Stimulated activated CD4-positive, alpha-beta T cell treated with anti-CD3 and anti-CD28 coated beads, Interleukin-4, amount 100 ng/mL, for 48 hours (primary cell): ENCODE measurements at regions not wholly inside any gene's neighbourhood (a gene's known extent, or its start where the extent isn't known, plus 50 kb on each side); places are given as distances from the start of the nearest gene placed in this dataset.
A peak's percentile ranks its signal among the peaks of the same experiment; 100 is the strongest.
"Not testable (repeated sequence)": the region's sequence is repeated elsewhere in the genome, so short reads cannot be mapped to it uniquely, and the experiment has no call there.

Experiments used
- DNase-seq, 2 donors: peaks; one replicate each; pipeline ENCODE4 v3.0.0-alpha.2; 2020; ENCODE audit warnings: low read depth in 2 of 2

- DNase-seq = no peak
Observed at GRCh38 chr12:131192951-131193350, 239.2 kb downstream of the ADGRD1 start.

- no peak for DNase-seq
Observed at GRCh38 chr12:131194166-131194565, 240.5 kb downstream of the ADGRD1 start.

DNA sequence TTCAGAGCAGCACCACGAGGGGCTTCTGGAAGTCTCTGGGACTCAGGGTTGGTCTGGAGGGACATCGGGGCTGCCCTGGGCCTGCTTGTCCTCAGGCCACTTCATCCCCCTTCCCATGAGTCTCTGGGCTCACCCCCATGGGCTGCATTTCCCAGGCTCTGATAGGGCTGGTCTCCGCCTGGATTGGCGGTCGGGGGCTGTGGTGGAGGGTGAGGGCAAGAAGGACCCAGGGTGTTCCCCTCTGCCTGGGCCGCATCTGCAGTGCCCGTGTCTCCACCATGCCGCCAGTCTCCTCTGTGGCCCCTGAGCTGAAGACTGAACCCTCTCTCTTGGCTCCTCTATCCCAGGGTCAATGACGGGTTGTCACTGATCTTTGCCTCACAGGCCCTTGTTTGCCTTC, 242.1 kb downstream of the ADGRD1 start:
- no peak for DNase-seq

- DNase-seq = no peak
Observed at GRCh38 chr12:131196220-131196619, 242.5 kb downstream of the ADGRD1 start.

DNA sequence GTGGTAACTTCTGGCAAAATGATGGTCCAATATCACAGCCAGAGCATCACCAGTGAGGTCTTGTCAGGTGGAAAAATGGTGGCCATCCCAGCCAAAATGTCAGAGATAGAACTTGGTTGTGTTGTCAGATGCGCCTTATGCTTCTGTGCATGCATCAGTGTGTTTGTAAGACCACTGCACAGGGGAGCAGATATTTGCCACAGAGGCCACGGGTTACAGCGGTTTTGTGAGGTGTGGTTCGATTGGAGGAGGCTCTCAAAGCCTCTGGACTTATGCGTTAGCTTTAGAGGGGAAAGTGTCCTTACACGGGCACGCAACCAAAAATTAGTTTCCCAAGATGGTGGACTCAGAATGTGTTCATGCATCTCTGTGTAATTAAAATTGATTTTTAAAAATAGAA, 243.8 kb downstream of the ADGRD1 start:
- DNase-seq = no peak

GRCh38 chr12:131199221-131199620, 245.5 kb downstream of the ADGRD1 start:
- no peak for DNase-seq

DNA sequence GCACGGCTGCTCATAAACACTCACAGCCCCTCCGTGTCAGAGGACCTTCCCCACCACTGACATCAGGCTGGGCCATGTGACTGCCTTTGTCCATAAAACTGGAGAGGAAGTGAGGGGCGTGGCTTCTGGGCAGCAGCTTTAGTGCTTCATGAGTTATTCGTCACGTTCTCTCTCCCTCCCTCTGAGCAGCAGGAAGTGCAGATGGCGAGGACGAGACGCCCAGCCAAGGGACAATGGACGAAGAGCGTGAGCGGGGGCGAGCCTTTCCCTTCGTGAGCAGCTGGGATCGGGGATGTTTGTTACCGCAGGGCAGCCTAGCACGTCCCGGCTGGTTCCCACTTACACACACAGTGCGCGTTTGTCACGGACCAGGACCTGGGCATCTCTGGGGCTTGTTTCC, 248.2 kb downstream of the ADGRD1 start:
- not testable (repeated sequence) for DNase-seq

- no peak for DNase-seq
Observed at GRCh38 chr12:131202592-131203378, 249.1 kb downstream of the ADGRD1 start.

DNA sequence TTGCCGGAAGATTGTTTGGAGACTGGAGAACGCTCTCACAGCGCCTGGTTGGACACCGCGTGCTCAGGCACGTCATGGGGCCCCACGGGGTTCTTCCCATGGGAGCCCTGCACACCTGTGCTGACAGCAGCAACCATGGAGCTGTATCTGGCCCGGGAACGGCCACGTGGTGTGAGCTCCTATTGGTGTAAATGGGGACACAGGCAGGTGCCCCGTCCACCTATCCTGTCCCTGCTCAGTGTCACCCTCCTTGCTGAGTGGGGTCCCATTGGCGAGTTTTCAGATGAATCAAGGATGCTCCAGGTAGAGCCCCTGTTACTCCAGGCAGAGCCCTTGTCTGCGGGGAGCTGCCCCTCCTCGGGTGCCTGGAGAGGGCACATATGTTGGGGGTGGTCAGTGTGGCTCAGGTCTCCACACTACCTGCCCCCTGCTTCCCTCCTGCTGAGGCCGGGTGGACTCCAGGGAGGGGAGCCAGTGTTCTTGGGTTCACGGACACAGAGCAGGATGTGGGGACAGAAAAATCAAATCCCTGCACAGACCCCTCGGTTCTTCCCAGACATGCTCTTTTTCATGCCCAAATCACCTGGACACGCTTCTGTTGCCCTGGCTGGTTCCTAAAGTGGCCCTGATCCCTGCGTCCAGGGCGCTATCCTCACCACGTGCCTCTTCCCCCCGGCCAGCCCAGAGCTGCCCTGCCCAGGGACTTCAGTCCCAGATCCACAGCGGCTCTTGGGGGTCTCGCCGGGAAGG, 250.1 kb downstream of the ADGRD1 start:
- no peak for DNase-seq

DNA sequence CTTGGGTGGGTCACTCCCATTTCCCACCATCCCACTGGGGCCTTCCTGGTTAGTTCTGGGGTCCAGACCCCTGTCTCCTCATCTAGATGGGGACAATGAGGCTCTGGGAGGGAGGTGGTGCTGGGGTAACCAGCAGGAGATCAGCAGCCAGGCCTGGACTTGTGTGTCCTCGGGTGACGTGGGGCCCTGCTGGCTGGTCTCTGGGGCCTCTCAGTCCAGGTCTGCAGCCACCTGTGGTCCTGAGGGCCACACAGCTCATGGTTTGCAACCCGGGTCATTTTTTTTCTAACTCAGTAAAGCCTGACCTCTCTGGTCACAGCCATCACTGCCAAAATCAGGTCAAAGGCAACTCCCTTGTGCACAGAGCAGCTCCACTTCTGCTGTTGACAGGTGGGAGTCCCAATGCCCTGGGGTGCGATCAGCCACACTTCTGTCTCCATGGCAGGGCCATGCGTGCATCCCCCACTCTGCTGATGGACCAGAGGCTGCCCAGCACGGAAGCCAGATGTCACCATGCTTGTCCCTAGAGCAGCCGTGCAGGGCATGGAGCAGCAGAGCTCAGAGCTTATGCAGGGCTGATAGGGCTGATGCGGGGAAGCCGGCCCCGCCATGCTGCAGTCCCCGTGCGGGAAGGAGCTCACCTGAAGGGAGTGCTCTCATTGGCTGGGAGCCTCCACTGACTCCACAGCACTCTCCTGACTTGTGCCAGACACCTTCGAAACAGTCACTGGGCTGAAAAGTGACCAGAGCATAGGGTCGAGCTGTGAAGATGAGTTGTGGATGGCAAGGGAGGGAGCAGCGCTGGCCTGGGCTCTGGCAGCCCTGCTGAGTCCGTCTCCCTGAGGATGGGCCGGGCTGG, 250.9 kb downstream of the ADGRD1 start:
- DNase-seq = no peak

DNA sequence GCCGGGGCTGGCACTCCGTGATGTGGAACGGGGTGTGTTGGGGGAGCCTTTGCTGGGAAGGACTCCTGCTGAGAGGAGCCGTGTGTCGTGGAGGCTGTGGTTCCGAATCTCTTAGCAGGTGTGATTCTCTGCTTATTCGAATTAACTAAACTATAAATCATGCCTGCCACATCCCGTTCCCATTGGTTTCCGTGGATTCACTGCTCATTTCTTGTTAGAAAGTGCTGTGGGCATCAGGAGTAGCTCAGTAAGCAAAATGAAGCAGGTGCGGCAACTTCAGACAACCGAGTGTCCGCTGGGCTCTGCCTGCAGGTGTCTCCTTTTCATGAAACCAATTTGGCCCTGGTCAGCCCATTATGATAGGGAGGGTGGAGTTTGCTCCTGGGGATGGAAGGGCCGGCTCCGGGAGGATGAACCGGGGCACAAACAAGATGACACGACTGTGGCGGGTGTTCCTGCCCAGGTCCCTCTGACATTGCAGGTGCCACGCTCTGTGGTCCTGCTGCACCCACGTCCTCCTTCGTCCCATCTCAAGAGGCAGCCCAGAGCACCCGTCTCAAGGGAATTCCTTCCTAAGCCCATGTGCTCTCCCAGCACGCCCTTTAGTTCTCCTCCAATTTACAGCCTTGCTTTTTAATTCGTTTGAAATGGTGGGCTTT, 251.7 kb downstream of the ADGRD1 start:
- not testable (repeated sequence) for DNase-seq

DNA sequence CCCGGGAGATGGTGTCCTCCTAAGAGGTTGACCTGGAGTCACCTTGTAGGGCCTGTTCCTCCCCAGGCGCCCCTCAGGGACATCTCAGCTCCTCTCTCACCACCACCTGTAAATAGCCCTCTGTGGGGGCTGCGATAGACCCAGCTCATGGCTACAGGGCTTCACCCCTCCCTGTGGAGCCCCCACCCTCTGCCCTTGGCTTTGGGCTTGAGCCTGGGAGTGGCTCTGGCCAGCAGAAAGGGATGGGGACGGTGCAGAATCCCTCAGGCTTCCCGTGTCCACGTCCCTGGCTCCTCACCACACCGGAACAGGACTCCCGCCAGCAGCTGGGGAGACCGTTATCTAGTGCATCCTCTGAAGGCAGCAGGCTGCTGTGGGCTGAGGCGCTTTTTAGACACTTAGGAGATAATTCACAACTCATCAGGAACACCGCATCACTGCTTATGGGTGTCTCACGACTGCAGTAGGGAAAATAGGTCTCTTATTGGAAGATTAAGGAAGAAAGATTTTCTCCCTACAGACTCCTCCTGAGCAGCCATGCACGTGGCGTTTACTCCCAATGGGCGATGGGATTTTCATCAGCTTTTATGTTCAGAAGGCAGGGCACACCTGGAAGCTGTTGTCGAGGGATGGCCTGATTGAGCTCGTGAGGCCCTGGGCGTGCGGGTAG, 253.1 kb downstream of the ADGRD1 start:
- DNase-seq = not testable (repeated sequence)

DNA sequence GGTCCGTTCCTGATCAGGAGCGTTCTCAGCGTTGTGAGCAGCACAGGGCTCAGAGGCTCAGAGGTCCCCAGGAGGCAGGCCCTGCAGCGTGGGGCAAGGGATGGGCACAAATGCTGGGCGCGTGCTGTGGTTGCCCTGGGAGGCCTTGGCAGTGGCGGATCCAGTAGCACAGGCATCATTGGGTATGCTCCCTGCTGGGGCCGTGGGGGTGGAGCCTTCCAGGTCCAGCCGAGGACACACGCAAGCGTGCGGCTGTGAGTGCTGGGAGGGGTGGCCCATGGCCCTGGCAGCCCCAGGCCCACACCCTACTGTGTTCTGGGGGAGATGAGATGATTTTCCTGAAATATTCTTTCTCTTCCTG, 253.6 kb downstream of the ADGRD1 start:
- not testable (repeated sequence) for DNase-seq

- not testable (repeated sequence) for DNase-seq
Observed at GRCh38 chr12:131207841-131208240, 254.1 kb downstream of the ADGRD1 start.

- DNase-seq = no peak
Observed at GRCh38 chr12:131208425-131208824, 254.7 kb downstream of the ADGRD1 start.

DNA sequence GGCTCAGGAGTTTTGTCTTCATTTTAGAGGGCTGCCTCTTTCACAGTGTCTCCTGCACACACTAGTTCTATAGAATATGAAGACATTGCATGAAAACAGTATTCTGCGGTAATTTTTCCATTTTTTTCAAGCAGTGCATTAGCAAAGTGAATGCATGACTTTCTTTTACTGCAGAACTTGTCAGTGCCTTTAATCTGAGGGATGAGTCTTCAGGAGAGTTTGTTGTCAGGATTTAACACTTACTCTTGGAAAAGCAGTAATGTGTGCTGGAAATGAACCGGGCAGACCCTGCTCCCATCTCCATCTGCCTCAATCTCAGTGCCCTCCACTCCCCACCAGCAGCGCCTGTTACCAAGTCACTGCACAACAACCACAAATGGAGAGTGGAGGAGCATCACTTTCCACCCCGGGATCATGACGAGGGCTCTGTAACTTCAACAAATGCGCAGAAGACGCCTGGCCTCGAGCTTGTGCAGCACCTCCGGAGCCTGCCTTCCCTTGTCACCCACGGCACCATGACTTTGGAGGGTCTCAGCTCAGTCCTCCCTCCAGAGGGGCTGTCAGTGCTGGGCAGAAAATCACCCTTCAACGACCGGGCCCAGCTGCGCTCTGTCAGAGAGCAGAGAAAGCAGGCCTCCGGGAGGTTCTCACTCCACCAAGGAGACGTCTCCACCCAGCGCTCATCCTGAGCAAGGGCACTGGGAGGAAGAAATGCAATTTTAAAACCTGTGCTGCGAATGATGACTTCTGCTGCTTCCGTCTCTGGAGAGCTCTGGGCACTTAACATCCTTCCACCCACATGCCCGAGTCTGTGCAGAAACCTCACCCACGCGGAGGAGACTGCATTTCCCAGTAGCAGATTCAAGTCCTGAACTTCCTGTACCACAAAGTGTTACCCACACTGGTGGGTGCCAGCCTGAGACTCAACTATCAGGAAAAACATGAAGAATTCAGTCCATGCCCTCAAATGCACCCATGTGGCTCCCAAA, 255.7 kb downstream of the ADGRD1 start:
- peak in 1 of 2 donors; percentile 12 for DNase-seq

DNA sequence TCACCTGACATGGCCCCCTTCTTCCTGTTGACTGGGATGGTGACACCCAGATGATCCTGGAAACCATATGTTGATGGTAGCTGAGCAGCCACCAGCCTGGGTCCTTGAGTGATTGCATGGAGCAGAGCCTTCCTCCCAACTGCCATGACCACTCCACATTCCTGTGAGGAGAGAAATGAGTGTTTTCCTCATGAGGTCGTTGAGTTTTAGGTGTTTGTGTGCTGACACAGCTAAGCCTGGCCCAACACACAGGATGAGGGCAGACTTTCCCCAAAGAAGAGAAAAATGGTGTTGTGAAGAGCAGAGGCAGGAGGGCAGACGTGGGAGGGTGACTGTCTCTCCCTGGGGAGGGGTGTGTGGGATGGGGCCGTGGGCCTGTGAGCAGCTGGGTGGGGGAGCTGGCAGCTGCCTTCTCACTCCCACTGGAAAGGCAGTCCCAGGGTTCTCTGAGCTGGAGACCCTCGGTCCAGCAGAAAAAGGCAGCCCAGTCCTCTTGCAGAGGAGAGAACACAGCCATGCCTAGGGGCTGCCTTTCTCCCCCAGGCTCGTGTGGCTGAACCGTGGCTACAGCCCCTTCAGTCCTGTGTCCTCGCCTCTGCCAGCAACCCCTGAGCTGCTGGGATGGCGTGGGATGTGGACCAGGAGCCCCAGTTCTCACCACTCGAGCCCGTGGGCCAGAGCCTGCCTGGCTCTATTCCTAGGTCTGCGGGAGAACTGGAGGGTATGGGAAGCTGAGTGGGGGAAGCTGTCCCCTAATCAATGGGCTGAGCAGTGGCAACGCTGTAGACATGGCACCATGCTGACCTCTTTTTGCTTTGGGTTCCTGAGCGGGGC, 257.0 kb downstream of the ADGRD1 start:
- DNase-seq = no peak

- DNase-seq = no peak
Observed at GRCh38 chr12:131211340-131211938, 257.7 kb downstream of the ADGRD1 start.
